Fibroblast of lung (primary cell): ENCODE measurements at regions not wholly inside any gene's neighbourhood (a gene's known extent, or its start where the extent isn't known, plus 50 kb on each side); places are given as distances from the start of the nearest gene placed in this dataset.

Source experiments
- DNase-seq, 2 donors: peaks; one replicate each; pipeline versions ENCODE4 v3.0.0 to v3.0.0-alpha.2; 2010; ENCODE audit warnings: low read depth in 2 of 2
- H2AFZ ChIP-seq: 2 replicates; pipeline ENCODE4 v1.5.1; 2012; ENCODE audit warnings: low read length, control low read depth, inconsistent platforms
- H3K27ac ChIP-seq: 2 replicates; pipeline ENCODE4 v1.5.1; 2011; ENCODE audit warnings: low read length, control low read depth; ENCODE audit not compliant: insufficient read depth
- H3K27me3 ChIP-seq: 2 replicates; pipeline ENCODE4 v1.5.1; 2011; ENCODE audit warnings: mild to moderate bottlenecking, low read length; ENCODE audit not compliant: control insufficient read depth, insufficient read depth
- H3K36me3 ChIP-seq: 2 replicates; pipeline ENCODE4 v1.5.1; 2011; ENCODE audit warnings: low read length; ENCODE audit not compliant: control insufficient read depth, insufficient read depth
- H3K4me1 ChIP-seq: 2 replicates; pipeline ENCODE4 v1.5.1; 2011; ENCODE audit warnings: low read length; ENCODE audit not compliant: control insufficient read depth, insufficient read depth; ENCODE audit errors: extremely low read depth
- H3K4me2 ChIP-seq: 2 replicates; pipeline ENCODE4 v1.5.1; 2011; ENCODE audit warnings: low read length, control low read depth; ENCODE audit not compliant: insufficient read depth; ENCODE audit errors: extremely low read depth
- H3K4me3 ChIP-seq, 4 experiments: fragments of 200-600 bp in 1 of 4; sonication (generic) in 1 of 4; replicated peaks in 1 of 4; 2 replicates each; pipeline ENCODE4 v1.5.1; 2011 to 2016; ENCODE audit warnings: low read length in 4 of 4, low read depth in 3 of 4, mild to moderate bottlenecking in 3 of 4, control low read depth in 2 of 4, inconsistent platforms in 1 of 4, mixed read lengths in 1 of 4; ENCODE audit not compliant: insufficient read depth in 1 of 4; ENCODE audit errors: control extremely low read depth in 1 of 4
- H3K79me2 ChIP-seq: 2 replicates; pipeline ENCODE4 v1.5.1; 2012; ENCODE audit warnings: mild to moderate bottlenecking, low read length, inconsistent platforms; ENCODE audit not compliant: control insufficient read depth, insufficient read depth
- H3K9ac ChIP-seq: 2 replicates; pipeline ENCODE4 v1.5.1; 2011; ENCODE audit warnings: mild to moderate bottlenecking, low read length, control low read depth; ENCODE audit not compliant: insufficient read depth
- H3K9me3 ChIP-seq: 2 replicates; pipeline ENCODE4 v1.5.1; 2012; ENCODE audit warnings: low read depth, low read length; ENCODE audit not compliant: control insufficient read depth, insufficient read depth
- H4K20me1 ChIP-seq: 2 replicates; pipeline ENCODE4 v1.5.1; 2011; ENCODE audit warnings: low read length; ENCODE audit not compliant: control insufficient read depth, insufficient read depth; ENCODE audit errors: extremely low read depth
- CTCF ChIP-seq, 2 donors: IDR thresholded peaks in 1 of 2; conservative IDR thresholded peaks in 1 of 2; 1 replicate in 1 of 2; 2 replicates in 1 of 2; pipeline ENCODE4 v1.5.1; 2011 to 2012; ENCODE audit warnings: low read length in 2 of 2, control low read depth in 1 of 2, inconsistent platforms in 1 of 2, low read depth in 1 of 2, mild to moderate bottlenecking in 1 of 2
- EZH2 ChIP-seq: IDR thresholded peaks from 2 replicates; pipeline ENCODE4 v1.5.1; 2012; ENCODE audit warnings: low read length, control low read depth, mild to moderate bottlenecking; ENCODE audit errors: missing control alignments

- Histone ChIP-seq H3K36me3 (no peaks in the 10 kb centered on the region), H4K20me1 (no peaks in the 10 kb centered on the region), H3K27me3 (no peaks in the 10 kb centered on the region), H3K4me3 (no peak overlapping the region), H3K9ac (no peak overlapping the region), H3K79me2 (no peaks in the 10 kb centered on the region), H3K4me1 (no peaks in the 10 kb centered on the region), H3K27ac (no peak overlapping the region), H3K4me2 (no peak overlapping the region), H3K9me3 (no peaks in the 10 kb centered on the region), H2AFZ (no peak overlapping the region)
- DNase-seq, result no peak
- TF ChIP-seq EZH2 (no peak), CTCF (conservative IDR thresholded peaks at IDR 0.05 in 1 of 2, IDR thresholded peaks at IDR 0.05 in 1 of 2; ENCODE audit: low read depth in 1 of 2, low read length in 2 of 2) (no peak)
Measured at GRCh38 chr3:84885199-84885882, 73.4 kb upstream of the CADM2 start.

GRCh38 chr3:84891851-84892250 is 66.9 kb upstream of the CADM2 start:
- TF ChIP-seq EZH2 (no peak), CTCF (conservative IDR thresholded peaks at IDR 0.05 in 1 of 2, IDR thresholded peaks at IDR 0.05 in 1 of 2; ENCODE audit: low read depth in 1 of 2, low read length in 2 of 2) (no peak)
- Histone ChIP-seq H3K4me3 (no peak overlapping the region), H3K27me3 (no peaks in the 10 kb centered on the region), H3K4me2 (no peak overlapping the region), H4K20me1 (no peaks in the 10 kb centered on the region), H3K36me3 (no peaks in the 10 kb centered on the region), H3K4me1 (no peaks in the 10 kb centered on the region), H2AFZ (no peak overlapping the region), H3K9ac (no peak overlapping the region), H3K79me2 (no peaks in the 10 kb centered on the region), H3K9me3 (no peaks in the 10 kb centered on the region), H3K27ac (no peak overlapping the region)
- DNase-seq, result no peak

- Histone ChIP-seq H3K4me1 (no peaks in the 10 kb centered on the region), H3K27me3 (no peaks in the 10 kb centered on the region), H3K36me3 (no peaks in the 10 kb centered on the region), H3K9ac (no peak overlapping the region), H3K4me2 (no peak overlapping the region), H3K4me3 (no peak overlapping the region), H3K79me2 (no peaks in the 10 kb centered on the region), H4K20me1 (no peaks in the 10 kb centered on the region), H2AFZ (no peak overlapping the region), H3K9me3 (no peaks in the 10 kb centered on the region), H3K27ac (no peak overlapping the region)
- TF ChIP-seq EZH2 (no peak), CTCF (conservative IDR thresholded peaks at IDR 0.05 in 1 of 2, IDR thresholded peaks at IDR 0.05 in 1 of 2; ENCODE audit: low read depth in 1 of 2, low read length in 2 of 2) (no peak)
- DNase-seq, result no peak
Measured at GRCh38 chr3:84893211-84893610, 65.6 kb upstream of the CADM2 start.
